ENCODE measurements at regions not wholly inside any gene's neighbourhood (a gene's known extent, or its start where the extent isn't known, plus 50 kb on each side); places are given as distances from the start of the nearest gene placed in this dataset.
"Not testable (repeated sequence)": the region's sequence is repeated elsewhere in the genome, so short reads cannot be mapped to it uniquely, and the experiment has no call there.

DNA sequence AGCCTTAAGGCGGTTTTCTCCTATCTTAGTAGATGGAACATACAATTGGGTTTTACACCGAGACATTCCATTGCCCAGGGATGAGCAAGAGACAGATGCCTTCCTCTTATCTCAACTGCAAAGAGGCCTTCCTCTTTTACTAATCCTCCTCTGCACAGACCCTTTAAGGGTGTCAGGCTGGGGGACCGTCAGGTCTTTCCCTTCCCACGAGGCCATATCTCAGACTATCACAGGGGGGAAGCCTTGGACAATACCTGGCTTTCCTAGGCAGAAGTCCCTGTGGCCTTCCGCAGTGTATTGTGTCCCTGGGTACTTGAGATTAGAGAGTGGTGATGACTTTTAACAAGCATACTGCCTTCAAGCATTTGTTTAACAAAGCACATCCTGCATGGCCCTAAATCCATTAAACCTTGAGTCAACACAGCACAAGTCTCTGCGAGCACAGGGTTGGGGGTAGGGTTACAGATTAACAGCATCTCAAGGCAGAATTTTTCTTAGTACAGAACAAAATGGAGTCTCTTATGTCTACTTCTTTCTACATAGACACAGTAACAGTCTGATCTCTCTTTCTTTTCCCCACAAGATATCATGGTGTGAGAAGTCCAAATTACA is 874.1 kb downstream of the RAPGEF2 start:
- TF ChIP-seq, protein P1, sequence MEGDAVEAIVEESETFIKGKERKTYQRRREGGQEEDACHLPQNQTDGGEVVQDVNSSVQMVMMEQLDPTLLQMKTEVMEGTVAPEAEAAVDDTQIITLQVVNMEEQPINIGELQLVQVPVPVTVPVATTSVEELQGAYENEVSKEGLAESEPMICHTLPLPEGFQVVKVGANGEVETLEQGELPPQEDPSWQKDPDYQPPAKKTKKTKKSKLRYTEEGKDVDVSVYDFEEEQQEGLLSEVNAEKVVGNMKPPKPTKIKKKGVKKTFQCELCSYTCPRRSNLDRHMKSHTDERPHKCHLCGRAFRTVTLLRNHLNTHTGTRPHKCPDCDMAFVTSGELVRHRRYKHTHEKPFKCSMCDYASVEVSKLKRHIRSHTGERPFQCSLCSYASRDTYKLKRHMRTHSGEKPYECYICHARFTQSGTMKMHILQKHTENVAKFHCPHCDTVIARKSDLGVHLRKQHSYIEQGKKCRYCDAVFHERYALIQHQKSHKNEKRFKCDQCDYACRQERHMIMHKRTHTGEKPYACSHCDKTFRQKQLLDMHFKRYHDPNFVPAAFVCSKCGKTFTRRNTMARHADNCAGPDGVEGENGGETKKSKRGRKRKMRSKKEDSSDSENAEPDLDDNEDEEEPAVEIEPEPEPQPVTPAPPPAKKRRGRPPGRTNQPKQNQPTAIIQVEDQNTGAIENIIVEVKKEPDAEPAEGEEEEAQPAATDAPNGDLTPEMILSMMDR (IDR thresholded peaks at IDR 0.05): not testable (repeated sequence)
- TF ChIP-seq SIN3A (IDR thresholded peaks at IDR 0.05; ENCODE audit: borderline replicate concordance, insufficient read depth, low read depth, low read length): not testable (repeated sequence)
- TF ChIP-seq, protein P2, sequence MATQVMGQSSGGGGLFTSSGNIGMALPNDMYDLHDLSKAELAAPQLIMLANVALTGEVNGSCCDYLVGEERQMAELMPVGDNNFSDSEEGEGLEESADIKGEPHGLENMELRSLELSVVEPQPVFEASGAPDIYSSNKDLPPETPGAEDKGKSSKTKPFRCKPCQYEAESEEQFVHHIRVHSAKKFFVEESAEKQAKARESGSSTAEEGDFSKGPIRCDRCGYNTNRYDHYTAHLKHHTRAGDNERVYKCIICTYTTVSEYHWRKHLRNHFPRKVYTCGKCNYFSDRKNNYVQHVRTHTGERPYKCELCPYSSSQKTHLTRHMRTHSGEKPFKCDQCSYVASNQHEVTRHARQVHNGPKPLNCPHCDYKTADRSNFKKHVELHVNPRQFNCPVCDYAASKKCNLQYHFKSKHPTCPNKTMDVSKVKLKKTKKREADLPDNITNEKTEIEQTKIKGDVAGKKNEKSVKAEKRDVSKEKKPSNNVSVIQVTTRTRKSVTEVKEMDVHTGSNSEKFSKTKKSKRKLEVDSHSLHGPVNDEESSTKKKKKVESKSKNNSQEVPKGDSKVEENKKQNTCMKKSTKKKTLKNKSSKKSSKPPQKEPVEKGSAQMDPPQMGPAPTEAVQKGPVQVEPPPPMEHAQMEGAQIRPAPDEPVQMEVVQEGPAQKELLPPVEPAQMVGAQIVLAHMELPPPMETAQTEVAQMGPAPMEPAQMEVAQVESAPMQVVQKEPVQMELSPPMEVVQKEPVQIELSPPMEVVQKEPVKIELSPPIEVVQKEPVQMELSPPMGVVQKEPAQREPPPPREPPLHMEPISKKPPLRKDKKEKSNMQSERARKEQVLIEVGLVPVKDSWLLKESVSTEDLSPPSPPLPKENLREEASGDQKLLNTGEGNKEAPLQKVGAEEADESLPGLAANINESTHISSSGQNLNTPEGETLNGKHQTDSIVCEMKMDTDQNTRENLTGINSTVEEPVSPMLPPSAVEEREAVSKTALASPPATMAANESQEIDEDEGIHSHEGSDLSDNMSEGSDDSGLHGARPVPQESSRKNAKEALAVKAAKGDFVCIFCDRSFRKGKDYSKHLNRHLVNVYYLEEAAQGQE (IDR thresholded peaks at IDR 0.05; ENCODE audit: insufficient read depth in 1 of 2, low read depth in 2 of 2, low read length in 1 of 2): not testable (repeated sequence)

Data from Panc1 (cell line).